ENCODE measurements at regions not wholly inside any gene's neighbourhood (a gene's known extent, or its start where the extent isn't known, plus 50 kb on each side); places are given as distances from the start of the nearest gene placed in this dataset.
"Not testable (repeated sequence)": the region's sequence is repeated elsewhere in the genome, so short reads cannot be mapped to it uniquely, and the experiment has no call there.

DNA sequence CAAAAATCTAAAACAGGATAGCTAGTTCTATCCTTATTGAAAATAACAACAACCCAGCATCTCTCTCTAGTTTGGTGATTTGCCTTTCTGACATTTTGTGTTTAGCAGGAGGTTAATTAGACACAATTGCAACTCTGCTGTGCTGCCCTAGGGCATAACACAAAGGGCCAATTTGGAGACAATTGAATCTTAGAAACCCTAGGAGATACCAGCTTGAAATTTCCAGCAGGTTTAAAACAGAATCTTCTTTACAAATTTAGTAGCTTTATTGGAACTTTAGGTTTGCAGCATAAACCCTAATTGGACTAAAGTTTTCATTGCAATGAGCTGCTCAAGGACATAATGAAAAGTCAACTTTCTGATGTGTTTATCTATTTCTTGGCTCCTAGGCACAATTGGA lies 166.7 kb upstream of the FER start:
- DNase-seq: no peak

DNA sequence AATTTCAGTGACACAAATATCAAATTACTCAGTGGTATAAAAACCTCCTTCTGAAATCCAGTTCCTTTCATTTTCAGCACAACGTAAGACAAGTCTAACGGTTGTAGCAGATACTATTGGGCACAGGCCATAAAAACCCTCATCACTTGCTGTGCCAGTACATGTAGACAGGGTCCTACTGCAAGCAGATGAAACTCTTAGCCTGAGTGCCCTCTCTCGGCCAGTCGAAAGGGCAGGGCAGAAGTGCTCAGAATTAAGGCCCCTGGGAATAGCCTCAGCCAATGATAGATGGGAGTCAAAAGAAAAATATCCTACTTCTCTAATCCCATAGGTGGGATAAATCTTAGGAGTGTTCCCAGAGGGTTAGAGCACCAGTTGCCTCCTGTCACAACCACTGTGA lies 168.5 kb upstream of the FER start:
- DNase-seq: no peak

GRCh38 chr5:108578791-108579190 lies 168.9 kb upstream of the FER start:
- DNase-seq: no peak

GRCh38 chr5:108567429-108567828 lies 180.3 kb upstream of the FER start:
- DNase-seq: no peak

DNA sequence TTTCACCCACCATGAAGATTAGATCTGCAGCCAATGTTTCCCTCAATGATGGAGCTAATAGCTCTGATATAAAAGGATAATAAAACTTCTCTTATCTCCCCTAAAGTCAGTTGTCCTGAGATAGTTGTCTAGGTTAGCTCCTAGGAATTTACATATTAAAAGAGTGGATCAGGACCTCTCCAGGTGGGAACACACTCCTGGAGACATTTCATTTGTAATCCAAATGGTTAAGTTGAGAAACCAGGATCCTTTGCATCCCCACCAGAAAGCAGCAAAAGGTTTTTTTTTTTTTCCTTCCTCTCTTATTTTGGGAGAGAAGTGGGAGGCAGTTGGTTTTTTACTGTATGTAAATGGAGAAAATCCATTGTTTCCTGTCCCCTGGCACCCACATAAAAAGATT lies 182.5 kb upstream of the FBXL17 start:
- DNase-seq: no peak

DNA sequence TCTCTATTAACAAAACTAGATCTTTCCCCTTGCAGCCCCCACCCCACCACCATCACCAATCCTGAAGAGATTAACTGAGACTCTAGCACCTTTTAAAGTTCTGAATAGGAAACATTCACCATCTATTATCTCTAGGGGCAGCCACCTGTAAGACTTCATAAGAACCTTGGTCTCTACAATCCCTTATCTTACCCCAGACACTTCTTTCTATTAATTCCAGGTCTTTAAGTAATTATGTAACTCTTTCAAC lies 180.2 kb upstream of the FBXL17 start:
- DNase-seq: no peak

DNA sequence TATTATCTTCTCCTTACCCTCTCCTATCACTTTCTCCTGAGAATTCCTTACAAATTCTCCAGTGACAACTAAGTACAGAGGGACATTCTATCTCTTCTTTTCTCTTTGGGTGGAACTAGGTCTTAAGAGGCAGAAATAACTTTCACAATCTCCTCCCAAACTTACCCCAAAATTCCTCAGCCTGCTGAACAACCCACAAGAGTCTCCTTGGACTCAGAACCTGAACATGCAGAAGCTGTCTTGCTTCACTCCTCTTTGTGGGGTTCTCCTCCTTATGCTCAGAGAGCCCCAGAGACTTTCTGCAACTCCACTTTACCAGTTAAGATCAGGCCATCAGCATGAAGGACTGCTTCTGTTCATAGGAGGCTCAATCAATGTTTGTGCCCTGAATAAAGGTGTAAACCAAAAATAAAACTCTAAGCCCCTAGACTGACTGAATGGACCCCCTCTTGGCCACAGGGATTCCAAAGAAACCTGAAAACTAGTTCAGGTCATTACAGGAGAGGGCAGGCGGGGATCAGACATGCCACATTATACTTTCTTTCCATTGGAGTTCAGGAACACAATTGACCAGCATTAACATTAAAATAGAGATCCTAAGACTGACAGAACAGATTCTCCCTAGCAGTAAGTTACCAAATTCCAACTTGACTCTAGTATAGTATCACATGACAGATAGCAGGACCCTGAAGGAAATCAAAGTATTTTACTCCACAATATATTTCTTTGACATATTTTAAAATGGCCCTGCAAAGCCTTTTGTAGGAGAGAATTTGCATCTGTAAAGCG lies 179.7 kb upstream of the FBXL17 start:
- no peak for DNase-seq

- DNase-seq: no peak
Observed at GRCh38 chr5:108560581-108560980, 178.7 kb upstream of the FBXL17 start.

GRCh38 chr5:108560166-108560565 lies 178.3 kb upstream of the FBXL17 start:
- no peak for DNase-seq

- not testable (repeated sequence) for DNase-seq
Observed at GRCh38 chr5:108558840-108559239, 176.9 kb upstream of the FBXL17 start.

DNA sequence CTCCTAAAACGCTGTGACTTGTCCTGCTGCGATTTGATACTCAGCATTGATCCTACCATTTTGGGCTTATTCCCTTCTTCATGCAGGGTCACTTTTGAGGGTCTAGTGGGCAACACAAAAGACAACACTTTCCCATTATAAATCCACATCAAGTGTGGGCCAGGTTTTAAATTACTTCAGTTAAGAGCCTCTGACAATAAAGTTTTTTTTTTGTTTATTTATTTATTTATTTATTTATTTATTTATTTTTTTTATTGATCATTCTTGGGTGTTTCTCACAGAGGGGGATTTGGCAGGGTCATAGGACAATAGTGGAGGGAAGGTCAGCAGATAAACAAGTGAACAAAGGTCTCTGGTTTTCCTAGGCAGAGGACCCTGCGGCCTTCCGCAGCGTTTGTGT lies 176.2 kb upstream of the FBXL17 start:
- not testable (repeated sequence) for DNase-seq

DNA sequence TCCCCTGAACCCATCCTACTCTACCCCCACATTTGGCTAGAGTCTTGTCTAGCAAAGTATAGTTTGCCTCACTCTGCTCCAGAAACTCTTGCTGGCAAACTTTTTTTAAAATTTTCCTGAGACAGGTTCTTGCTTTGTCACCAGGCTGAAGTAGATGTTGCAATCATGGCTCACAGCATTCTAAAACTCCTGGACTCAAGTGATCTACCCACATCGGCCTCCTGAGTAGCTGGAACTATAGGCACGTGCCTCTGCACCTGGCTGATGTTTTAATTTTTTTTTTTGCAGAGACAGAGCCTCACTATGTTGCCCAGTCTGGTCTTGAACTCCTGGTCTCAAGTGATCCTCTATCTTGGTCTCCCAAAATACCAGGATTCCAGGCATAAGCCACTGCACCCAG lies 175.8 kb upstream of the FBXL17 start:
- DNase-seq: no peak

GRCh38 chr5:108556441-108557145 lies 174.7 kb upstream of the FBXL17 start:
- no peak for DNase-seq

- no peak for DNase-seq
Observed at GRCh38 chr5:108548684-108549596, 167.0 kb upstream of the FBXL17 start.

GRCh38 chr5:108546939-108547338 lies 165.0 kb upstream of the FBXL17 start:
- DNase-seq: no peak

DNA sequence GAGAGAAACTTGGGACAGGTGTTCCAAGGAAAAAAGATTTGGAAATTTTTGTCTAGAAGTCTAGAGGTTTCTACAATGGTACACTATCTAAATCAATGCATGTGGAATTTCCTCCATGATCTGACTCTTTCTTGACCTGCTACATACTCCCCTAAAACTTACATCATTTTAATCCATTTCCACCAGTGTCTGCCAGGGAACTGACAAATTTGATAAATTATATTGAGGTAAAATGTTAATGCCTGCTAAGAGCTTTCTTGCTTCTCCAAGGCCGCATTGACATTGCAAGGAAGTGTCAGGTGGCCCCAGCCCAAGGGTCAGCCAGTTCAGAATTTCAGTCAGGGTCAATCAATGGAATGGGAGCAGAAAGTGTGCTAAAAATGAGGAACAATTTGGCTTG lies 163.4 kb upstream of the FBXL17 start:
- no peak for DNase-seq

GRCh38 chr5:108543486-108543885 lies 161.6 kb upstream of the FBXL17 start:
- DNase-seq: no peak

DNA sequence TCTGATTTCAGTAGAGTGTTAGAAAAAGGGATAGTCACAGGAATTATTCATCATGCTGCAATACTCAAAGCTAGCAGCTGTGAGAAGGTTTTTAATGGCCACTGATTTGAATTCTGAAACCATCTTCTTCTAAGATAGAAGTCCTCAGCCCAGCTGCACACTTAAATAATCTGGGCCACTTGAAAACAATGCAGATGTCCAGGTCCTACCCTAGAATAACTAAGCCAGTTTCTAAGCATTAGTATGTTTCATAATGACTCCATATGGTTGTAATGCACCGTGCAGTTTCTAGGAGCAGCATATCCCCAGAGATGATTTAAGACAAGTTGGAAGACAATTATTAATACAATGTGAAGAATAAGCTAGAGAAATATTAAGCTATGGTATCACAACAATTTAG lies 159.9 kb upstream of the FBXL17 start:
- no peak for DNase-seq

DNA sequence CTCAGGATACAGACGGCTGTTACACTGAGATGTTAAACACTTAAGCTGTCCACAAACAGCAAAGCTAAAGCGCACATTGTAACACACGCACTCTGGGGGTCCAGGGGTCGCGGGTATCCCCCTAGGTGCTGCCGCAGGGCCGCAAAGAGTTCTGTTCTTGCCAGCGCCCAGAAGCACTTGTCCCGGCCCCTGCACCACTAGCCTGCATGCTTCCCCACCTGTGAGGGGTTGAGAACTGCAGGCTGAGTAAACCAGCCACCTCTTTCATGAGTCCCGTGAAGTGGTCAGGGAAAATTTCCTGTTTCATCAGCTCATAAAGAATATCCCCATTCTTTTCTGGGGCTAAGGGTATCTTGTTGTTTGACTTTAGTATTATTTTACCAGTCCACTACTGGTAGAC lies 154.4 kb upstream of the FBXL17 start:
- no peak for DNase-seq

DNA sequence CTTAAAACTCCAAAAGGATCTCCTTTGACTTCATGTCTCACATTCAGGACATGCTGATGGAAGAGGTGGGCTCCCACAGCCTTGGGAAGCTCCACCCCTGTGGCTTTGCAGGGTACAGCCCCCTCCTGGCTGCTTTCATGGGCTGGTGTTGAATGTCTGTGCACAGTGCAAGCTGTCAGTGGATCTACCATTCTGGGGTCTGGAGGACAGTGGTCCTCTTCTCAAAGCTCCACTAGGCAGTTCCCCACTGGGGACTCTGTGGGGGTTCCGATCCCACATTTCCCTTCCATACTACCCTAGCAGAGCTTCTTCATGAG lies 150.2 kb upstream of the FBXL17 start:
- DNase-seq: not testable (repeated sequence)

DNA sequence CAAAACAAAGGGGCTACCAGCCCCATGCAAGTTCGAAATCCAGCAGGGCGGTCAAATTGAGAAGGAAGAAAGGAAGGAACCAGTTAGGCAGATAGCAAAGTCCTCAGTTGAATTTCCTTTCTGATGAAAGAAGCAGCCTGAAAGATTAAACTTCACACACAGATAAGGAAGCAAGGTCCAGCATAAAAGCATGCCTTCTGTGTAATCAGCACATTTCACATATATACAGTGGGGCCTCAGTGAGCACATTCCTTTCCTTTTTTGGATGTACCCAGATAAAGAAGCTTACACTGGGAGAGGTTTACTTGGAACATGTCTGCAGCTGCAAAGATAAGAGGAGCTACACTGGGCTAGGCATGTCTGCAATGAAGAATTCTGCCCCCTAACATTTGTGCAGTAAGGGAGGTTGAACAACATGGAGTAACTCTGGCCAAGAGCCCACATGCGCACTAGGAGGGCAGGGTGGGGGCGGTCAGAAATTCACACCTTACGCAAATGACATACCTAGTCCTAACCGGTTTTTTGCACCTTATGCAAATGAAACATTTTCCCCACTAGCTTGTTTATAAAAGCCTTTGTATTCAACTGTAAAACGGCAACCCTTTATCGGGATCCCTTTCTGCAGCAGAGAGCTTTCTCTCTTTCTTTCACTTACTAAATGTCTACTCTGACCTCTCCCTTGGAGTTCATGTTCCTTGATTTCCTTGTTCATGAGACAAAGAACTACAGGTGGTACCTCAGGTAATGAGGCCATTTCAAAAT lies 149.7 kb upstream of the FBXL17 start:
- no peak for DNase-seq

DNA sequence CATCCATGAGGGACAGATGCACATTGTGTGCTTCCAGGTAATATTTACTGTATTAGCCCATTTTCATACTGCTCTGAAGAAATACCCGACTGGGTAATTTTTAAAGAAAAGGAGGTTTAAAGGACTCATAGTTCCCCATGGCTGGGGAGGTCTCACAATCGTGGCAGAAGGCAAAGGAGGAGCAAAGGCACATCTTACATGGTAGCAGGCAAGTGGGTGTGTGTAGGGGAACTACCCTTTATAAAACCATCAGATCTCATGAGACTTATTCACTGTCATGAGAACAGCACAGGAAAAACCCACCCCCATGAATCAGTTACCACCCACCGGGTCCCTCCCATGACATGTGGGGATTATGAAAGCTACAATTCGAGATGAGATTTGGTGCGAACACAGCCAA lies 148.8 kb upstream of the FBXL17 start:
- DNase-seq: no peak

DNA sequence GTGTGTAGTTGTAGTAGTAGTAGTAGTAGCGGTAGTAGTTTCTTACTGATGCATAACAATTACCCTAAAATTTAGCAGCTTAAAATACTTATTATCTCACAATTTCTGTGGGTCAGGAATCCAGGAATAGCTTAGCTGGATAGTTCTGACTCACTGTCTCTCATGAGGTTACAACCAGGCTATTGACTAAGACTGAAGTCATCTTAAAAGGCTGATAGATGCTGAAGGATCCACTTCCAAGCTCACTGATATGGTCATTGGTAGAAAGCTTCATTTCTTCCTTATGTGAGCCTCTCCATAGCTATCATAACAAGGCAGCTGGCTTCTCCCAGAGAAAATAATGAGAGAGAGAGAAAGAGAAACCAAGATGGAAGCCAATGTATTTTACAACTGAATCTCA lies 147.5 kb upstream of the FBXL17 start:
- no peak for DNase-seq
